ENCODE measurements at regions not wholly inside any gene's neighbourhood (a gene's known extent, or its start where the extent isn't known, plus 50 kb on each side); places are given as distances from the start of the nearest gene placed in this dataset.
"Not testable (repeated sequence)": the region's sequence is repeated elsewhere in the genome, so short reads cannot be mapped to it uniquely, and the experiment has no call there.

- no peak for DNase-seq (ENCODE audit: low read depth in 2 of 2)
These were observed 700.8 kb upstream of the KCND2 start for GRCh38 chr7:119572132-119572531.

- DNase-seq (ENCODE audit: low read depth in 2 of 2): no peak
These were observed 700.4 kb upstream of the KCND2 start for GRCh38 chr7:119572541-119572940.

- DNase-seq (ENCODE audit: low read depth in 2 of 2): no peak
These were observed 694.9 kb upstream of the KCND2 start for GRCh38 chr7:119578116-119578515.

GRCh38 chr7:119594956-119595355 is 678.0 kb upstream of the KCND2 start:
- DNase-seq (ENCODE audit: low read depth in 2 of 2): no peak

GRCh38 chr7:119596651-119597050 is 676.3 kb upstream of the KCND2 start:
- no peak for DNase-seq (ENCODE audit: low read depth in 2 of 2)

GRCh38 chr7:119606297-119606696 is 666.7 kb upstream of the KCND2 start:
- no peak for DNase-seq (ENCODE audit: low read depth in 2 of 2)

GRCh38 chr7:119620769-119621168 is 652.2 kb upstream of the KCND2 start:
- no peak for DNase-seq (ENCODE audit: low read depth in 2 of 2)

- DNase-seq (ENCODE audit: low read depth in 2 of 2): no peak
These were observed 649.5 kb upstream of the KCND2 start for GRCh38 chr7:119623427-119623826.

GRCh38 chr7:119630406-119630969 is 642.5 kb upstream of the KCND2 start:
- no peak for DNase-seq (ENCODE audit: low read depth in 2 of 2)

GRCh38 chr7:119633812-119634211 is 639.2 kb upstream of the KCND2 start:
- not testable (repeated sequence) for DNase-seq (ENCODE audit: low read depth in 2 of 2)

- no peak for DNase-seq (ENCODE audit: low read depth in 2 of 2)
These were observed 632.6 kb upstream of the KCND2 start for GRCh38 chr7:119640326-119640725.

GRCh38 chr7:119640861-119641260 is 632.1 kb upstream of the KCND2 start:
- no peak for DNase-seq (ENCODE audit: low read depth in 2 of 2)

- no peak for DNase-seq (ENCODE audit: low read depth in 2 of 2)
These were observed 629.4 kb upstream of the KCND2 start for GRCh38 chr7:119643558-119643957.

GRCh38 chr7:119647286-119647685 is 625.7 kb upstream of the KCND2 start:
- DNase-seq (ENCODE audit: low read depth in 2 of 2): no peak

- not testable (repeated sequence) for DNase-seq (ENCODE audit: low read depth in 2 of 2)
These were observed 624.2 kb upstream of the KCND2 start for GRCh38 chr7:119648752-119649151.

GRCh38 chr7:119660080-119660479 is 612.9 kb upstream of the KCND2 start:
- DNase-seq (ENCODE audit: low read depth in 2 of 2): no peak

GRCh38 chr7:119664601-119665000 is 608.4 kb upstream of the KCND2 start:
- DNase-seq (ENCODE audit: low read depth in 2 of 2): no peak

GRCh38 chr7:119665796-119666195 is 607.2 kb upstream of the KCND2 start:
- no peak for DNase-seq (ENCODE audit: low read depth in 2 of 2)

- DNase-seq (ENCODE audit: low read depth in 2 of 2): no peak
These were observed 591.6 kb upstream of the KCND2 start for GRCh38 chr7:119681336-119681735.

- DNase-seq (ENCODE audit: low read depth in 2 of 2): no peak
These were observed 588.2 kb upstream of the KCND2 start for GRCh38 chr7:119684763-119685162.

- DNase-seq (ENCODE audit: low read depth in 2 of 2): no peak
These were observed 587.1 kb upstream of the KCND2 start for GRCh38 chr7:119685906-119686305.

GRCh38 chr7:119688831-119689230 is 584.1 kb upstream of the KCND2 start:
- DNase-seq (ENCODE audit: low read depth in 2 of 2): no peak

- DNase-seq (ENCODE audit: low read depth in 2 of 2): no peak
These were observed 580.4 kb upstream of the KCND2 start for GRCh38 chr7:119692541-119692940.

- DNase-seq (ENCODE audit: low read depth in 2 of 2): no peak
These were observed 578.5 kb upstream of the KCND2 start for GRCh38 chr7:119694506-119694905.

Measured in stimulated activated CD4-positive, alpha-beta T cell treated with anti-CD3 and anti-CD28 coated beads, Interleukin-12 subunit alpha, Interleukin-12 subunit beta, amount 100 ng/mL, for 24 hours (primary cell).